ENCODE measurements at regions not wholly inside any gene's neighbourhood (a gene's known extent, or its start where the extent isn't known, plus 50 kb on each side); places are given as distances from the start of the nearest gene placed in this dataset.

DNA sequence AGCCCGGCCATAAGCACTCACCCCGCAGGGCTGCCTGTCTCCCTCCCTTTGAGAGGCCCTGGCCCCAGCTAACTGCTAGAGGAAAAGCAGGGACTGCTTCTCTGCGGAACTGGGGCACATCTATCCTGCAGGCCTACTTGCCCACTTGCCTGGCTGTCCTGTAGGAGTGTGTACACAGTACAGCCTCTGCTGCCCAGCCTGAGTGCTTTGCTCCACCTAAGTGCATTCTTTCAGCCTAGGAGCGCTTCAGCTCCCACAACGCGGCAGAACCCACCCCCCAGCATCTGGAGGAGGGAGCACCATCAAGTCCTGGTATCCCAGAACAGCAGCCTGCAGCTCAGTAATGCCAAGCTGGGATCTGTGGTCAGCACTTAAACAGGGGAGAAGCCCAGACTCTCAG is 79.9 kb upstream of the CD163 start:
- TF ChIP-seq, protein P1, sequence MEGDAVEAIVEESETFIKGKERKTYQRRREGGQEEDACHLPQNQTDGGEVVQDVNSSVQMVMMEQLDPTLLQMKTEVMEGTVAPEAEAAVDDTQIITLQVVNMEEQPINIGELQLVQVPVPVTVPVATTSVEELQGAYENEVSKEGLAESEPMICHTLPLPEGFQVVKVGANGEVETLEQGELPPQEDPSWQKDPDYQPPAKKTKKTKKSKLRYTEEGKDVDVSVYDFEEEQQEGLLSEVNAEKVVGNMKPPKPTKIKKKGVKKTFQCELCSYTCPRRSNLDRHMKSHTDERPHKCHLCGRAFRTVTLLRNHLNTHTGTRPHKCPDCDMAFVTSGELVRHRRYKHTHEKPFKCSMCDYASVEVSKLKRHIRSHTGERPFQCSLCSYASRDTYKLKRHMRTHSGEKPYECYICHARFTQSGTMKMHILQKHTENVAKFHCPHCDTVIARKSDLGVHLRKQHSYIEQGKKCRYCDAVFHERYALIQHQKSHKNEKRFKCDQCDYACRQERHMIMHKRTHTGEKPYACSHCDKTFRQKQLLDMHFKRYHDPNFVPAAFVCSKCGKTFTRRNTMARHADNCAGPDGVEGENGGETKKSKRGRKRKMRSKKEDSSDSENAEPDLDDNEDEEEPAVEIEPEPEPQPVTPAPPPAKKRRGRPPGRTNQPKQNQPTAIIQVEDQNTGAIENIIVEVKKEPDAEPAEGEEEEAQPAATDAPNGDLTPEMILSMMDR (IDR thresholded peaks at IDR 0.05; ENCODE audit: poor library complexity), result no peak
- TF ChIP-seq EZH2phosphoT487 (IDR thresholded peaks at IDR 0.05; ENCODE audit: low read depth, severe bottlenecking, unreplicated experiment), result no peak
